GM23248 (cell line): ENCODE measurements at regions not wholly inside any gene's neighbourhood (a gene's known extent, or its start where the extent isn't known, plus 50 kb on each side); places are given as distances from the start of the nearest gene placed in this dataset.

Experiments
- EZH2 ChIP-seq: fragments of 200-600 bp; sonication (generic); IDR thresholded peaks from 2 replicates; pipeline ENCODE4 v1.6.1; 2018; ENCODE audit warnings: antibody characterized with exemption, mild to moderate bottlenecking; ENCODE audit not compliant: insufficient read depth, poor library complexity, severe bottlenecking
- EZH2phosphoT487 ChIP-seq: fragments of 200-600 bp; sonication (generic); IDR thresholded peaks from 2 replicates; pipeline ENCODE4 v1.6.1; 2018; ENCODE audit warnings: antibody characterized with exemption, moderate library complexity, mild to moderate bottlenecking, low read depth; ENCODE audit not compliant: insufficient read depth

- TF ChIP-seq EZH2 (no peak), EZH2phosphoT487 (no peak)
Observed at GRCh38 chr12:105436636-105437035, 106.1 kb downstream of the C12orf75 start.
